BE2C (cell line): ENCODE measurements at regions not wholly inside any gene's neighbourhood (a gene's known extent, or its start where the extent isn't known, plus 50 kb on each side); places are given as distances from the start of the nearest gene placed in this dataset.

Source experiments
- DNase-seq: peaks from one replicate; pipeline ENCODE4 v3.0.0-alpha.2; 2020
- H3K27me3 ChIP-seq: fragments of 250-450 bp; sonication (Bioruptor Pico); 2 replicates; pipeline ENCODE4 v1.5.1; 2020; ENCODE audit warnings: mild to moderate bottlenecking
- H3K36me3 ChIP-seq: fragments of 250-450 bp; sonication (Bioruptor Pico); 2 replicates; pipeline ENCODE4 v1.5.1; 2020; ENCODE audit warnings: mild to moderate bottlenecking
- H3K4me1 ChIP-seq: fragments of 250-450 bp; sonication (Bioruptor Pico); 2 replicates; pipeline ENCODE4 v1.5.1; 2020
- H3K4me3 ChIP-seq: 2 replicates; pipeline ENCODE4 v1.5.1; 2011; ENCODE audit warnings: low read depth, low read length
- H3K9me3 ChIP-seq: fragments of 250-450 bp; sonication (Bioruptor Pico); 2 replicates; pipeline ENCODE4 v1.5.1; 2020
- CTCF ChIP-seq: IDR thresholded peaks from 2 replicates; pipeline ENCODE4 v1.5.1; 2012; ENCODE audit warnings: mild to moderate bottlenecking, low read depth, low read length

- Histone ChIP-seq H3K27me3 (no peaks in the 10 kb centered on the region), H3K4me1 (no peaks in the 10 kb centered on the region), H3K36me3 (no peaks in the 10 kb centered on the region), H3K4me3 (no peak overlapping the region), H3K9me3 (no peaks in the 10 kb centered on the region)
- no peak for DNase-seq
- no peak for TF ChIP-seq CTCF
Observed at GRCh38 chr22:49238181-49239141, 589.2 kb downstream of the BRD1 start.

DNA sequence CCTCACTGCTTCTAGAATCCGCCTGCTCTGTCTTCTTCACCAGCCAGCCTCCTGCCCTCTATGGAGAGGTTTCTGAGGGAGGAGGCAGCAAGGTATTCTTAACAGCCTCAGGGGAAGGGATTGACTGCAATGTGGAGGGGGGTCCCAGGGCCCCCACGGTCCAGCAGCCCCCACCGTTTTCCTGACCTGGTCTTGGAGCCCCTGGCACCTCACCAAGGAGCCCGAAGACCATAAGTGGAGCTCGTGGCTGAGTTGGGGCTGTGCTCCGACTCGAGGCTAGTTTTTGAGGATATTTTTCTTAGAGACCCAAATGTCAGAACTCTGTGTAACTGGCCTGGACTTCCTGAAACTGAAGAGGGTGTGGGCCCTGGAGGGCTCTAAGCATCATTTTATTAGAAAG is 590.0 kb downstream of the BRD1 start:
- Histone ChIP-seq H3K27me3 (no peaks in the 10 kb centered on the region), H3K4me1 (no peaks in the 10 kb centered on the region), H3K36me3 (no peaks in the 10 kb centered on the region), H3K4me3 (no peak overlapping the region), H3K9me3 (no peaks in the 10 kb centered on the region)
- DNase-seq: no peak
- no peak for TF ChIP-seq CTCF

DNA sequence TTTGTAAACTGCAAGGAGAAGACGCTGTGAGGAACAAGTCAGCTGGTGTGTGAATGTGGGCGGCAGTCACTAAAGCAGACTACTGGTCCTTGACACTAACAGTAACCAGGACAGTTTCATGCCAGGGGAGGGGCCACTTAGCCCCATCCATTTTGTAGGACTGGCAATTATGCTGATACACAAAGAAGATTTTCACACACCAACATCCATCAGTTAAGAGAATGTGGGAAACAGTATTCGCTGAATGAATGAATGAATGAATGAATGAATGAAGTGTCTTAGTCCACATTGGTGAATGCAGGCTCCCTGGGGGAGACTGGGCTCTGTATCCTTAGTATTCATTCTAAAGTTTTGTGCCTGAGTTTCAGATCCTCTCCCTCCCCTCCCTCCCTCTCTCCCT is 590.4 kb downstream of the BRD1 start:
- Histone ChIP-seq H3K4me3 (no peak overlapping the region), H3K27me3 (no peaks in the 10 kb centered on the region), H3K36me3 (no peaks in the 10 kb centered on the region), H3K4me1 (no peaks in the 10 kb centered on the region), H3K9me3 (no peaks in the 10 kb centered on the region)
- no peak for TF ChIP-seq CTCF
- DNase-seq: no peak

GRCh38 chr22:49236541-49237075 is 591.1 kb downstream of the BRD1 start:
- DNase-seq: no peak
- no peak for TF ChIP-seq CTCF
- no peaks in the 10 kb centered on the region; the same call in 1 of the 2 replicates for H3K9me3 ChIP-seq
- no peaks in the 10 kb centered on the region for H3K4me1 ChIP-seq
- H3K36me3 ChIP-seq: no peaks in the 10 kb centered on the region
- H3K27me3 ChIP-seq: no peaks in the 10 kb centered on the region
- H3K4me3 ChIP-seq: no peak overlapping the region

GRCh38 chr22:49235463-49236300 is 592.0 kb downstream of the BRD1 start:
- Histone ChIP-seq H3K4me3 (no peak overlapping the region), H3K36me3 (no peaks in the 10 kb centered on the region), H3K27me3 (no peaks in the 10 kb centered on the region), H3K9me3 (no peaks in the 10 kb centered on the region; the same call in 1 of the 2 replicates), H3K4me1 (no peaks in the 10 kb centered on the region)
- TF ChIP-seq CTCF: no peak
- no peak for DNase-seq
